HG03196 (cell line): ENCODE measurements at regions not wholly inside any gene's neighbourhood (a gene's known extent, or its start where the extent isn't known, plus 50 kb on each side); places are given as distances from the start of the nearest gene placed in this dataset.

Source experiments
- ATAC-seq: cut with Tn5 transposase; IDR thresholded peaks from one replicate; pipeline ENCODE4 v1.9.1; 2021; ENCODE audit not compliant: unreplicated experiment

DNA sequence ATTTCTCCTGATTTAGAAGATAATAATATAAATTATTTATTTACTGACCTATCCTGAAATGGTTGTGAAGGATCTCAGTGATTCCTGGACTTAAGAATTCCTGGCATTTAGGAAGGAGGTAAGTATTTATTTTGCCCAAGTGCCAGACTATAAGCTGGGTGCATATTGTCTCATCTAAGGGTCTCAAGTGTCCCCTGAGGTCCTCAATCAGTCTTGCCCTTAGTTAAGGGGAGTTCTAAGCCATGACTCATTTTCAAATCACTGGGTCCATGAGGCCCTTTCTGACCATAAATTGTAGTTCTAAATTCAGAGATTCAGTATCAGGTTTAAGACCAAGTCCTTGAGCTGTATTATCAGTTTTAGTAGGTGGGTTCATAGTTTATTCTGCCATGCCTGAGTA is 251.6 kb upstream of the MEOX2 start:
- no peak for ATAC-seq

DNA sequence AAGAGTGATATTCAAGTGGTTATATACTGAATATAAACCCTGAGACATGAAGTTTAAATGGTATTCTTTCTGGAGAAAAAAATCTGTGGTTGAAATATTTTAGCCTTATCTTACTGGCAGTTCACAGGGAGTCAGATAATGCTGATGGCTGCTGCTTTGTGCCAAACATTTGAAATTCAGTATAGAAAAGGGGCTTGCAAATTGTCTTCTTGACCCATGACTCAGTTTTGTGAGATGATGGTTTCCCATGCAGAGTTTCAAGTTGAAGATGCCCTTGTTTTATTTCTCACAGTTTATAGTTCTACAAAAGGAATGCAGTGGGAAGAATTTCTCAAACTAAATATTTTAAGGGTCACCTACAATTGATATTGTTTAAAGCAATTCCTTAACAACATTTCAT is 251.1 kb upstream of the MEOX2 start:
- ATAC-seq: no peak

DNA sequence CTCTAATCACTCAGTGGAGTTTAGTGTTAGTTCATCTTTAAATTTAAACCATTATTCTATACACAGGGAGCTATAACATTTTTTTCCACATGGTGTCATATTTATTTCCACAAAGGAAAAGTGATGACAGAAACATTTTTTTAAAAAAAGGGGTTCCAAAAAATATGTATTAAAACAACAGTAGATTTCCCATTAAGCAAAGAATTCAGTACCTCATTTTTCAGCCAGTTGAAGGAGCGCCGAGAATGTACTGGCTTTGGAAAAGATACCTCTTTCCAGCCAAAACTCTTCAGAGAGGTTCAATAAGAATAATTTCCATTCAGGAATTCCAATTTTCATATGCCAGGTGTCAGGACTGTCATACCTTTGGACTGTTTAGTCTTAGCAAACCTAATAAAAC is 250.5 kb upstream of the MEOX2 start:
- ATAC-seq: no peak

DNA sequence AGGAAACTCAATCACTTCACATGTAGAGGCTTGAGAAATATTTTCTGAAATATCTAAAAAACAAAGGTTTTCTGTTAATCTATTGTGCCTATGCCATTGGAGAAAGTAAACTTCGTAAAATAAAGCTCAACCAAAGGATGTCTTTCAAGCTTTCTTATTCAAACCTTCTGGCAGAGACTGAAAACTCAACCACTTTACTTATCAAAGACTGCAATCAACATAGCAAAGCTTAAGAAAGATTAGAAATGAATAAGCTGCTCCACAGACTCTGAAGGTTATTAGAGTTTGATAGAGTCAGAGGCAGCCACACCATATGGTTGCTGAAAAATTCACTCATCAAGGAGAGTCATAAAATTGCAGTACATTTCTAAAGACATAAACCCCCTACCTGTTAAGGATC is 245.8 kb upstream of the MEOX2 start:
- ATAC-seq: no peak

DNA sequence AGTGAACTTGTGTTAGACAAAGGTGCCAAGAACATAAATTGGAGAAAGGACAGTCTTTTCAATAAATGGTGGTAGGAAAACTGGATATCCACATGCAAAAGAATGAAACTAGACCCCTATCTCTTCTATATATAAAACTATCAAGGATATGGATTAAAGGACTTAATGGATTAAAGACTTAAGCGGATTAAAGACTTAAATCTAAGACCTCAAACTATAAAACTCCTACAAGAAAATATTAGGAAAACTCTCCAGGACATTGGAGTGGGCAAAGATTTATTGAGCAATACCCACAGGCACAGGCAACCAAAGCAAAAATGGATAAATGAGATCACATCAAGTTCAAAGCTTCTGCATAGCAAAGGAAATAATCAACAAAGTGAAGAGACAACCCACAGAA is 242.9 kb upstream of the MEOX2 start:
- ATAC-seq: no peak

DNA sequence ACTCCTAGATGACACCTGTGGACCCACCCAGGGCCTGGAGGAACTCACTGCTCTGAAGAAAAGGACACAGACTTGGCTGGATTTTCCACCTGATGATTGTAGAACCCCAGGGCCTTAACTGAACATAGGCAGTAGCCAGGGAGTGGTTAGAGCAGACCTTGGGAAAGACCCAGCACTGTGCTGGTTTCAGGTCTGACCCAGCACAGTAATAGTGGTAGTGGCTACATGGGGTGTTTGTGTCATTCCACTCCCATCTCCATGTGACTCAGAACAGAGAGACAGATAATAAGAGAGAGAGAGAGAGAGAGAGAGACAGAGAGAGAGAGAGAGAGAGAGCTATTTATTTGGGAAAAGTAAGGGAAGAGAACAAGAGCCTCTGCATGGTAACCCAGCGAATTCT is 239.1 kb upstream of the MEOX2 start:
- no peak for ATAC-seq

DNA sequence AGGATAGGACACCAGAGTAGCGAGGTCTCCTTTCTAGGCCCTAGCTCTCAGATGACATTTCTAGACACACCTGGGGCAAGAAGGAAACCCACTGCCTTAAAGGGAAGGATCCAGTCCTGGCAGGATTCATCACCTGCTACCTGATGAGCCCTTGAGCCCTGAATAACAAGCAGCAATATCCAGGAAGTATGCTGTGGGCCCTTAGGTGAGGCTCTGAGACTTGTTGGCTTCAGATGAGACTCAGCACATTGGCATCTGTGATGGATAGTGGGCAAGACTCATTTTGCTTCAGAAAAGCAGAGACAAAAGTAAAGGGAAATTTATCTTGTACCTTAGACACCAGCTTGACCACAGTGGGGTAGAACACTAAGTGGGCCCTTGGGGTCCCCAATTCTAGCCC is 238.4 kb upstream of the MEOX2 start:
- no peak for ATAC-seq

DNA sequence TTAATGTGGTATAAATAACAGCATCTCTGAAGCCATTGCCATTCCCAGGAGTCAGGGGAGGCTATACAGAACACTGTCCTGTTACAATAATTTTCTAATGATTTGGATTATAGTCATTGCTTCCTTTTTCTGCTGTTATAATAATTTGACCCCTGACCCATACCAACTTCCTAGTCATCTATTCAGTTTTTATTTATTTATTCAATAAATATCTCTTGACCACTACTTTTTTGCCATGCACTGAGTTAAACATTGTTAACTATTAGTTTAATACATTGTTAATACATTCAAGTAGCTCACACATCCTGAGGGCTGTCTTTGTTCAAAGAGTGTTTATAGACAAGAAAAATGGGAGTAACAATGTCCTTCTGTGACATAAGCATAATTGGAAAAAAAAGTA is 235.5 kb upstream of the MEOX2 start:
- no peak for ATAC-seq

DNA sequence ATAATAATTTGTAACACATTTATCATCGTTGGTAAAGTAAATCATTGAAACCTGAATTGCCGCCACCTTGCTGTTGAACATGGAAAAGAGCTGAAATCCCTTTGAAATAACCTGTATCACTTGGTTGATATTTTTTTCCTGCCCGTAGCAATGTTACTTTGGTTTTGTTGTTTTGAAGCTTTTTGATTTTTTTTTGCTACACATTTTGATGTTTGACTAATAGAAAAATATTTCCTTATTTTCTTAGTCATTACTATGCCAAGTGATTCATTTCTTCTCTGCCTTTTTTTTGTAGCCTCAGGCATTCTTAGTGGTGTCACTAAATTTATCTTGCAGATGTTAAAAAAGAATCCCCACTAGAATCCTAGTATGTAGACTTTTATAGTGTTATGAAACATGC is 235.1 kb upstream of the MEOX2 start:
- ATAC-seq: no peak

DNA sequence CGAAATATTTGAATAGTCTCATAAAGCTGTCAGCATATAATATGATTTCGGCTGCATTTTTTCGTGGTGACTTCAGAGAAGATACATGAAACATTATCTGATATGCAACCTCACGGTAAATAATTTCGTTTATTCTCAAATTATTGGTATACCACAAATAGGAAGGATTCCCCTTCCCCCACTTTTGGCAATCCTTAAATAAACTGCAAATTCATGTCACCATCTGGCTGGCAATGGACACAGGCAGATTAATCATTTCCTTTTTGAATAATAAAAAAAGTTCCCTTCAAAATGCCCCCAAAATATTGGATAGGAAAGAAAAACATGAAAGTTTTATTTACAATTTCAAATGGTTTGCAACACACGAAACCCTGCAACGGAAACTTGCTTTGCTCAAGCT is 234.5 kb upstream of the MEOX2 start:
- ATAC-seq: no peak

DNA sequence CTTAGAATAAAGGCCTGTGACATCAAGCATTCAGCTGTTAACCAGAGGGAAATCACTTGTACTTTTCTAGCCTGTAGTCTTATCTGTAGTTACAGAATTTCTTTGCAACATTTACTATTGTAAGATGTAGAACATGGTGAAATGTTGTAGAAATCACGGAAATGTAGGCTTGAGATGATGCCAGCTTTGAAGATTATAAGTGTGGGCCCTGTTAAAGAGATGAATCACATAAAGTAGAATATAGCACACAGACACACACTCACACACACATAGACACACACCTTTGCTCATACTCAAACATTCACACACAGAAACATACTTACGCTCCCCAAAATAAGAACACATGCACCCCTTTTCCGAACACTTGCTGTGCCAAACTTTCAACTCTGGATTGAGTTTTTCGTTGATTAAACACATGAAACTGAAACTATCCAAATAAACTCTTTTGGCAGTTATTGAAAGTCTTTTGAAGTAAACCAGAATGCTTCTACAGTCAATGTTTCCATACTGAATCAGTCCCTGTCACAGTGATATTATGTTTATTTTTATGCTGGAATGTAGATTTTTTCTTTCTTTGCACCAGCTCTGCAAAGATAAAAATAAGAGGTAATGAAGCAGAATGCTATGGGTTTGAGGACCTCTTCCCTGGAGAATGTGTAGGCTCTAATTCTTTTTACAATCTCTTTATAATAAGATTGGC is 230.3 kb upstream of the MEOX2 start:
- ATAC-seq: no peak

DNA sequence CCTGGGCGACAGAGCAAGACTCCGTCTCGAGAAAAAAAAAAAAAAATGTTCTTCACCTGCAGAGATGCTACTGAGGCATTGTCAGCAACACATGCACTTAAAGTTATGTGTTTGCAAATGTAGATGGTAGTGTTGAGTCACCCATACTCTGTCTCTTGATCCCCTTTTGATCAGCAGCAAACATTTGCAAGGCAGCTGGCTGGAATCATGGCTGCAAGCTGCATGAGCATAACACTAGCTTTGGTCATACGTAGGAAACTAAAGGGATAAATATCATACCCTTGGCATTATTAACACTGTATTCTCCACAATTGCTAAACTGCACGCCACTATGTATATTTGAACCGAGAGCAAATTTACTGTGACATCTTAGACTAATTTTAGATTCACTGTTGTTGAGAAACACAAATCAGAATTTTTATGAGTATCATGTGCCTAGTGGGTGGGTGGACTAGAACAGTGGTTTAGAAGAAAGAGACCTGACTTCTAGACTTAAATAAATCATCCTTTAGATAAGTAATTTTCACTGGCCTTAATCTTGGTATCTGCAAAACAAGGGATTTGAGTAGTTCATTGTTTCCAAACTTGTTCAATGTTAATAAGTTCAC is 229.3 kb upstream of the MEOX2 start:
- ATAC-seq: no peak

DNA sequence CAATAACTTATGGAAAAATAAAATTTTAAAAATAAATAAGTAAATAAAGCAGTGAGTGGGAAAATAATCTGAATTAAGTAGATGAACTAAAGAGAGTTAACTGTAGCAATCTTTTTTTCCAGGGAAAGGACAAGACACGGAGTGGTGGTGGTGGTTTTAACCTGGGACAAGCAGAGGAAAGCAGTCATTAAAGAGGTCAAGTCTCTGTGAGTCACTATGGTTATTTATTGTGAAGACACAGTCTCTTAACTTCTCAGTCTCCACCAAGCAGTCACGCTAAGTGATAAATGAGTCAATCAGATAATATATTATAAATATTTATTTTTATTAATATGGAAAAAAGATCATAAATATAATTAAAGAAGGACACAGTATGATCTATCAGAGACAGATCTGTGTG is 228.1 kb upstream of the MEOX2 start:
- no peak for ATAC-seq

DNA sequence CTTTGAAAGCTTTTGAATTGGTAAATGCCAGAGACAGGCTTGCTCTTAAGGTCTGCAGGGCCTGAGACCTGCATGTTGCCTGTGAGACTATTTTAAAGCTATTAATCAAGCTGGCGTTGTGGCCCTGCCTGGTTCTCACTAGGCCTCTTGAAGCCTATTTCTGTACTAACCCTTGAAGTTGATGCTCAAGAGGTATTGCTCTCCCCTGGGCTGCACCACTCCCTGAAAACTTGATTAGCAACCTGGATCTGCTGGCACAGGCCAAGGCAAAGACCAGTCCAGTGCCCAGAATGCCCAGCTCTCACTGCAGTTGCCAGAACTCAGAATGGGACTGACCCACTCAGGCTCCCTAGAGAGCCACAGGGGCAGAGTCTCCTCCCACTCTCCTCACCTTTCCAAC is 220.0 kb upstream of the MEOX2 start:
- ATAC-seq: no peak

DNA sequence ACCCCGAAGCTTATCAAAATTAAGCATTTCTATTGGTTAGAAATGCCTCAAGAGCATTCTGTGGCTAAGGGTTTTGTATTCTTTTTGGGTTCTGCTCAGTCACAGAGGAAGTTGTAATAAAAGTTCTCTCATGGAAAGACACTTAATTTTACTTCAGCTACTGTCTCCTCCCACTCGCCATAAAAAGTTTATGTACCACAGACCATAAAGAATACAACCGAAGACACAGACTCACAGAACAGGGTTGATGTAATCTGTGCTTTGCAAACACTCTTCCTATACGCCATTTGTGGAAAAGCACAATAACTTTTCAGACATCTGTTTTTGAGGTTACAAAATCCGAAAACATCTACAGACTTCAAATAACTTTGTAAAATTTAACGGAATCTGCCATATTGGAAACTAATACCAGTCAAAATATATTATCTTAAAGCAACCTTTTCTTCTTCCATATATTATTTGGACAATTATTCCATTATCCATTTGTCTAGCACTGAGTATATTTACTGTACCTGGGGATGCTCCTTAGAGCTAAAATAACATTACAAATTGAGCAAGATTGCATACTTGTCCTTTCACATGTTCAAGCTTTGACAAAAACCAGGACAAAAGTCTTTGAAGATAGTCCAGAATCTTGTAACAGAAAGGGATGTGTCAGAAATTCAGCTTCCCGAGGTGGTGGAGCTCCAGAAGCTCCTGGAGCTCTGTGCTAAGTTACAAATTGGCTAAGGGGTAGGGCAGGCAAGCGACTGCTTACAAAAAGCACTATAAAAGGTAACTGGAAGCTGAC is 219.0 kb upstream of the MEOX2 start:
- no peak for ATAC-seq

DNA sequence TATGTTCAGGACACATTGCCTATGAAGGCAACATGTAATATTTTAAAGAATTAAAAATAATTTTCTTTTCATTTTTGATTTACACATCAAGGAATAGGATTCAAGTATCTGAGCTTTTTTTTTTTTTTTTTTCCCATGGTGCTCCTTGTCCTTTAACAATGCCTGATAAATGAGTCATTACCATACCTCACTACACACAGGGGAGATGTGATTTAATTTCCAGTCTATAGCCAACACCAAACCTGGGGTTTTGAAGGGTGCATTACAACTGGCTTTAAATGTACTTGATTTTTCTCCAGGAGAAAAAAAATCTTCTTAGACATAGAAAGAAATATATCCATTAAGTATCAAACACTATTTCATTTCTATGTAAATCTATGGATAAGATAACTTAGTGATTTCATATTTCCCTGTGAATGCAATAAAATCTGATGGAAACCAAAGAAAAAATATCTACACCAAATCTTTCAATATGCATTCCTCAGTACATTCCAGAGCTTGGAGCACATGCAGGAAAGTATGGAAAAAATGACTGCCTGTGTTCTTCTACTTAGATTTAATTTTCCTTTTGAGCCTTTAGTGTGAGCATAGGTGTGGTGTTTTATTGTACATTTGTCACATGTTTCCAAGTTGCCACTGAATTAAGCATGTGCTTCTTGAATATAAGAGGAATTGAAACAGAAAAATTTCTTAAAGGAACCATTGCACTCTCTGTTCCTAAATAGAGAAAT is 204.8 kb upstream of the MEOX2 start:
- ATAC-seq: no peak

DNA sequence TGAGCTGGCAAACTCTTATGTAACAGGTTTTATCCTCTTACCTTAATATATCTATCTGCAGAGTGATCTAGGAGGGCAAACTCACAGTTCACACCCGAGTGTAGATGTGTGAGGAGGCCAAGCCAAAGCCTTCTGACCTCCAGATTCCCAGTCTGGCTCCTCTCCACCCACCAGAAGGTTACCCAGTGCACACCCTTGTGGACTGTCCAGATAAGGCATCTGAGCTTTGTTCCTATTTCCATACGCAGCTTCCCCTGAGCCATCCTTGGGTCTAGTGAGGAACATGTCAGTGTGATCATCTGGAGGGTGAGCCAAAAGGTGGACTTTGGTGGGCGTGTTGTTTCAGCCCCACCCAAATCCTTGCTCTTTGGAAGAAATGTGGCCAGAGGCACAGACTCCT is 203.0 kb upstream of the MEOX2 start:
- ATAC-seq: no peak

DNA sequence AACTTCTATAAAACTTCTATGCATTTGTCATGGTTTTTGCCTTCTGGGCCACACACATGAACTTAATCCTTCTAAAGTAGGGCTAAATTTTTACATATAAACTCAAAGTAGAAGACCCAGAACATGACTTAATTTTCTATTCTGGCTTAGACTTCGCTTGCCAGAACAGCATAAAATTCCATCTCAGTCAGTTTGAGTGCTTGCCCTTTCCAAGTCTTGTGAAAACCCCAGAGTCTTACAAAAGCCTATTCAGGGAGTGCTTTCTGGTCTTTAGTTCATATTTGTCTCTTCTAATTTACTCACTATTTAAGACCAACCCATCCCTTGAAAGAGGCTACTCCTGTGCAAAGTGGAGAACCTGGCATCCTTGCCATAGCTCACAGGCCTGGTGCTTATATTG is 201.6 kb upstream of the MEOX2 start:
- ATAC-seq: no peak

DNA sequence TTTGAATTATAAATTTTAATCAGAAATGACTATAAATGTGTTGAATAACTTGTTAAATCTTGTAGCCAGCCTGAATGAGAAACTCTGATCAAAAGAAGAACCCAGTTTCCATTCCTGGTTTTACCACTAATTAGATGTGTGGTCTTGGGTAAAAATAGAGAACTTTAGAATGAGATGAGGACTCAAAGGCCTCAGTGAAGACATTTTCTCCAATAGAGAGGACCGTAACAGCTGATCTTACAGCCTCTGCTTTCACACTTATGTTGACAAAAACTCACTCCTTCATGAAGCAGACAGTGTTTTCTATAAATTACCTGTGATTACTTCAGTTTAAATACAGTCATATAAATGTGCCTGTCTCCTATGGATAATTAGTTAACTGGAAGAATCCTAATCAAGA is 200.1 kb upstream of the MEOX2 start:
- ATAC-seq: no peak

DNA sequence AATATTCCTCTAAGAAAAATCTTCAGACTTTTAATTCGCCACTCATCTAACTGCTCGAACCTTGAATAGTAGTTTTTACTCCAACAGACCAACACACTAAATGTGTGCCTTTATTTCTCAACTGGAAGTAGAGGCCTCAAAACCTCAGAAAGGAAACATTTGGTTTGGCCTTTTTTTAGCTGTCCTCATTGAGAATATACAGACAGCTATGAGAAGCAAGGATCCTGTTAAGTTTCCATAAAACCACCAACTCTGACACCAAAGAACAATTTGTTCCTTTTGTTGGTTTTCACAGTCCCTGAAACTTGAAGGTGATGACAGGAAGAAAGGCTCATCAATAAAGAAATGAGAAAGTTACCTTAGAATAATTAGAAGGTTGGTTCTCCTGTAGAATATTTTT is 199.2 kb upstream of the MEOX2 start:
- no peak for ATAC-seq

DNA sequence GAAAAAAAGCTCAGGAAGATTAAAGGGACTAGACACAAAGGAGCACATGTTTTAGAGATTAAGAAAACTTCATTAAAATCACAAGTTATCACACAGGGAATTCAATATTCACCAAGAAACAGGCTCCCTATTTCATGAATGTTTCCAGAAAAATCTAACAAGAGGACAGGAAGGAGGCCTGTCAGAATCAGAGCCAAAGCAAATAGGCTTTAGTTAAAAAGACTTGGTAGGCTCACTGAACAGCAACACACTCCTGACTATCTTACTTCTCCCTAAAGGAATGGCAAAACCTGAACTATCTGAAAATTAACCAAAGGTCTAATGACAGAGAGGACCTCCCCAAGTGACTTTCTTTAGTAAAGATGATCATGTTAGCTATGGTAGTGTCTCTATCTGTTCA is 188.3 kb upstream of the MEOX2 start:
- ATAC-seq: no peak

DNA sequence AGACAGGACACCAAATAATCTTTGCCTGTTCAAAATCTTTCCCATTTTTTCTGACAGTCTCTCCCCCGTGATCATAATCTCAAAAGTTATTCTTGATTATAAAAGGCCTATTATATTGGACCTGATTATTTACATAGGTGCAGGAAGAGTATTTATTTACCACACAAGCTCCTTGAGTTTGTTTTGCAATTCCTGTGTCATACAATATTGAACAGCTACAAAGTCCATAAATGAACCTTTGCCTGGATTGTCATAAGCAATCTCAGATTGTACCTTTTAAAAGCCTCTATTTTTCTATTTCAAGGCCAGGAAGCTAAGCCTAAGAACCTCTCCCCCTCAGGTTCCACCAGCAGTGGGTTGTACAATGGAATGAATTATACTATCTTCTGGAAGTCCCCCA is 183.9 kb upstream of the MEOX2 start:
- no peak for ATAC-seq
